AG09309 (cell line): ENCODE measurements at regions not wholly inside any gene's neighbourhood (a gene's known extent, or its start where the extent isn't known, plus 50 kb on each side); places are given as distances from the start of the nearest gene placed in this dataset.

Source experiments
- DNase-seq: peaks from one replicate; pipeline ENCODE4 v3.0.0-alpha.2; 2010; ENCODE audit warnings: low read depth
- H3K4me3 ChIP-seq: 2 replicates; pipeline ENCODE4 v1.5.1; 2011; ENCODE audit warnings: mild to moderate bottlenecking, low read depth, low read length, moderate library complexity; ENCODE audit not compliant: control insufficient read depth
- CTCF ChIP-seq: IDR thresholded peaks from 2 replicates; pipeline ENCODE4 v1.5.1; 2011; ENCODE audit warnings: mild to moderate bottlenecking, low read depth, low read length, inconsistent platforms; ENCODE audit not compliant: insufficient read depth, control insufficient read depth; ENCODE audit errors: missing control alignments

GRCh38 chr5:61730866-61731265, 398.8 kb downstream of the ZSWIM6 start:
- no peak for DNase-seq
- no peak overlapping the region for H3K4me3 ChIP-seq
- no peak for TF ChIP-seq CTCF

DNA sequence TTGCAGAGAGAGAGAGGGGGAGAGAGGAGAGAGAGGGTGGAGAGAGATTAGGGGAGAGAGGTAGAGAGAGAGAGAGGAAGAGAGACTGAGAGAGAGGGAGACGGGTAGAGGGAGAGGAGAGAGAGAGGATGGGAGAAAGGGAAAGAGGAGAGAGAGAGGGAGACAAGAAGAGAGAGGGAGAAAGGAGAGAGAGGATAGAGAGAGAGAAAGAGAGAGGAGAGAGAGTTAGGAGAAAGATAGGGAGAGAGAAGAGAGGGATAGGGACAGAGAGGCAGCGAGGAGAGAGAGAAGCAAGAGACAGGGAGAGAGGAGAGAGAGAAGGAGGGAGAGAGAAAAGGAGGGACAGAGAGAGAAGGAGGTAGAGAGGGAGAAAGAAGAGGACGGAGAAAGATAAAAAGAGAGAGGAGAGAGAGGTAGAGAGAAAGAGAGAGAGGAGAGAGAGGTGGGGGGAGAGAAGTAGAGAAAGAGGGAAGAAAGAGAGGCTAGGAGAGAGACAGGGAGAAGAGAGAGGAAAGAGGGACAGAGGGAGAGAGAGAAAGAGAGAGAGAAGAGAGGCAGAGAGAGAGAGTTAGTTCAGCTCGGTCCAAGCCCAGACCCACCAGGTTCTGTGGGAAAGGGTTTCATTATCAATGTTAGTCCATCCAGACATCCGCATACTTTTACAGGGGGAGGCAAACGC, 399.3 kb downstream of the ZSWIM6 start:
- no peak overlapping the region for H3K4me3 ChIP-seq
- no peak for TF ChIP-seq CTCF
- no peak for DNase-seq

- TF ChIP-seq CTCF, result no peak
- H3K4me3 ChIP-seq, result no peak overlapping the region
Observed at GRCh38 chr5:61731946-61732314, 399.9 kb downstream of the ZSWIM6 start.

DNA sequence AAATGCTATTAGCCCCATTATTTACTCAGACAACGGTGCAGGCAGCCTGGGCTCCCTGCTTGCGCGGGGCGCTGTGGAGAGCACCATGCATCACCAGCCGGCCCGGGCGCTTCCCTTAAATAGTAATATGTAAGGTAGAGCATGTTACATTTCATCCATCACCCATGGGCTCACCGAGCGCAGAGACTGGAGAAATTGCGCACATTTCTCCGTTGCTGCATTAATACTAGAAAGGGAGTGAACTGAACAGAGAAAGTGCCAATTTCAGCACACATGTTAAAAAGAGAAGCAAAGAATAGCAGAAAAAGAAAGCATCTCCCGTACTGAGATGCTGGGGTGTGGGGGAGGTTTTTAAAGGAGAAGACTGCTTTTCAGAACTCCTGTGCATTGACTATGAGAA, 400.3 kb downstream of the ZSWIM6 start:
- DNase-seq, result no peak
- H3K4me3 ChIP-seq, result no peak overlapping the region
- TF ChIP-seq CTCF, result no peak

More at GRCh38 chr5:61731946-61732314, 399.9 kb downstream of the ZSWIM6 start:
- no peak for DNase-seq

DNA sequence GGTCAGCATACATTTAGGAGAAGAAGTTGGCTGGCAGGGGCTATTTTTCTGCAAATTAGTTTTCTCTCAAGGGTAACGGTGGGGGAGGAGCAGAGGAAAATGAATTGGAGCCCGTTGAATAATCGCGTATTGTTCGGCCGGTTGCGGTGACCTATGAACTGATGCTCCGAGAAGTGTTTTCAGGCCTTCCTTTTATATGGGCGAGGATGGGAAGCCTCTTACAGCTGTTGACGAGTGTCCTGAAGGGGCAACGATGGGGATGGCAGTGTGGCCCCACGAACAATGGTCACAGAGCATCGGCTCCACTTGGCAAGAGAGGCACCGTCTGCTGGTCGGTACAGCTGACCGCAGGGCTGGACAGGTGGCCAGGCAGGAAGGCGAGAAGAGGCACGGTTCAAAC, 400.7 kb downstream of the ZSWIM6 start:
- TF ChIP-seq CTCF, result no peak
- no peak for DNase-seq
- no peak overlapping the region for H3K4me3 ChIP-seq

DNA sequence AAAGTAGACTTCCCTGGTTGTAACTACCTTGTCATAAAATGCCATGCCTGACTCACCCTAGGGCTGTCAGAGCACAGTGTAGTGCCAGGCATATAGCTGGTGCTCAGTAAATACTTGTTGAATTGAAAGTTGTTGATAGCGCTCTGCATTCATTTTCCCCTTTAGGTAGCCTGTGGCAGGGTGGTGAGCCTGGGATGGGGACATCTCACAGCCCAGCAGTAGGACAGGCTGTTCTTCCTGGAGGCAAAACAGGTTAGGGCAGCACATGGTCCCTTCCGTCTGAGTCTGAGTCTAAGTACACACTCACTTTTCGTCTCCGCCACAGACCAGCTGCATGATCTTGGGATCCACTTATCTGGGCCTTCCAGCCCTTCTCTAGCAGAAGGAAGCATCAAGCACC, 401.9 kb downstream of the ZSWIM6 start:
- no peak for DNase-seq
- no peak overlapping the region for H3K4me3 ChIP-seq
- TF ChIP-seq CTCF, result no peak
